PC-3 (cell line): ENCODE measurements at regions not wholly inside any gene's neighbourhood (a gene's known extent, or its start where the extent isn't known, plus 50 kb on each side); places are given as distances from the start of the nearest gene placed in this dataset.

Experiments
- CTCF ChIP-seq: fragments of 300-600 bp; sonication (generic); conservative IDR thresholded peaks from 2 replicates; pipeline ENCODE4 v1.5.1; 2017; ENCODE audit warnings: antibody characterized with exemption, low read depth, mild to moderate bottlenecking, low read length
- EZH2 ChIP-seq: fragments of 300-600 bp; sonication (generic); IDR thresholded peaks from one replicate; pipeline ENCODE4 v1.6.1; 2017; ENCODE audit warnings: antibody characterized with exemption, mild to moderate bottlenecking, low read length; ENCODE audit not compliant: unreplicated experiment
- EZH2phosphoT487 ChIP-seq: fragments of 300-600 bp; sonication (generic); IDR thresholded peaks from 2 replicates; pipeline ENCODE4 v1.6.1; 2018; ENCODE audit warnings: mild to moderate bottlenecking, antibody characterized with exemption, low read length, borderline replicate concordance

DNA sequence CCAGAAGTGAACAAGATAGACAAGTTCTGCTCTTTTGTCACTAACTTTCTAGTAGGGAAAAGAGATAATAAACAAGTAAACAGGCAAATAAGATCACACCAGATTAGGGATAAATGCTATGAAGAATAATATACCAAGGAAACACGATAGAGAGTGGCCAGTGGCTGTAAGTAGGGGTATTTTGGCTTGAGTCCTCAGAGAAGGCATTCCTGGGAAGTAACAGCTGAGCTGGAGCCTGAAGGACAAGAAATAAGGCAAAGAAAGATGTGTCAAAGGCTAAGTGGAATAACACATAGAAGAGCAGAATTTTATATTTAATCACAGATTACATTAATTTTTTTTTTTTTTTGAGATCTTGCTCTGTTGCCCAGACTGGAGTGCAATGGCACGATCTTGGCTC is 366.2 kb downstream of the ZIC1 start:
- TF ChIP-seq EZH2phosphoT487 (no peak), CTCF (no peak), EZH2 (no peak)
